ENCODE measurements at regions not wholly inside any gene's neighbourhood (a gene's known extent, or its start where the extent isn't known, plus 50 kb on each side); places are given as distances from the start of the nearest gene placed in this dataset.

DNA sequence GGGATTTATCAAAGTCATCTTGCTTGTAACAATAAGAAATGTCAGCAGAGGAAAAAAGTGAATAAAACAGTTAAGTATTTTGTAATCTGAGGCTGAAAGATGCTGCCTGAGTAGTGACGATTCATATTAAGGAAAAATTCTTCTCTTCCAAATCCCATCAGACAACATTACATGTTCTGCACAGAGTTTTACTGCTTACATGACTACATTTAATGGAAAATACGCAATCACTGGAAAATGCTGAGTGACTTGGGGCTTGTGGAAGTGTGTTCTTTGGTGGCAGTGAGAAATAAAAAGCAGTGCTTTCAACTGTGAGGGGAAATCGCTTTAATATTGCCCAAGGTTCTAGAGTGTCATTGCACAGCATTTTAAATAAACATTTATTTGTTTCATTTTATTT, 1025.2 kb upstream of the GOT2 start:
- TF ChIP-seq, protein P1, sequence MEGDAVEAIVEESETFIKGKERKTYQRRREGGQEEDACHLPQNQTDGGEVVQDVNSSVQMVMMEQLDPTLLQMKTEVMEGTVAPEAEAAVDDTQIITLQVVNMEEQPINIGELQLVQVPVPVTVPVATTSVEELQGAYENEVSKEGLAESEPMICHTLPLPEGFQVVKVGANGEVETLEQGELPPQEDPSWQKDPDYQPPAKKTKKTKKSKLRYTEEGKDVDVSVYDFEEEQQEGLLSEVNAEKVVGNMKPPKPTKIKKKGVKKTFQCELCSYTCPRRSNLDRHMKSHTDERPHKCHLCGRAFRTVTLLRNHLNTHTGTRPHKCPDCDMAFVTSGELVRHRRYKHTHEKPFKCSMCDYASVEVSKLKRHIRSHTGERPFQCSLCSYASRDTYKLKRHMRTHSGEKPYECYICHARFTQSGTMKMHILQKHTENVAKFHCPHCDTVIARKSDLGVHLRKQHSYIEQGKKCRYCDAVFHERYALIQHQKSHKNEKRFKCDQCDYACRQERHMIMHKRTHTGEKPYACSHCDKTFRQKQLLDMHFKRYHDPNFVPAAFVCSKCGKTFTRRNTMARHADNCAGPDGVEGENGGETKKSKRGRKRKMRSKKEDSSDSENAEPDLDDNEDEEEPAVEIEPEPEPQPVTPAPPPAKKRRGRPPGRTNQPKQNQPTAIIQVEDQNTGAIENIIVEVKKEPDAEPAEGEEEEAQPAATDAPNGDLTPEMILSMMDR (IDR thresholded peaks at IDR 0.05 in 4 of 5, conservative IDR thresholded peaks at IDR 0.05 in 1 of 5), result no peak
- no peak for TF ChIP-seq POLR2A (IDR thresholded peaks at IDR 0.05)
